ENCODE measurements at regions not wholly inside any gene's neighbourhood (a gene's known extent, or its start where the extent isn't known, plus 50 kb on each side); places are given as distances from the start of the nearest gene placed in this dataset.

GRCh38 chr15:62637950-62638619 lies 404.5 kb upstream of the TPM1 start:
- Histone ChIP-seq H3K9me3 (ENCODE audit: control insufficient read depth, low read depth, low read length) (no peaks in the 10 kb centered on the region), H3K36me3 (ENCODE audit: control insufficient read depth in 2 of 2, extremely low read depth in 1 of 2, insufficient read depth in 2 of 2, low read length in 2 of 2) (no peaks in the 10 kb centered on the region), H3K9me1 (ENCODE audit: control insufficient read depth, extremely low read depth, insufficient read depth, low read length) (no peaks in the 10 kb centered on the region), H3K27me3 (ENCODE audit: control insufficient read depth, extremely low read depth, insufficient read depth, low read length) (no peaks in the 10 kb centered on the region), H4K20me1 (ENCODE audit: control insufficient read depth, extremely low read depth, insufficient read depth, low read length) (no peaks in the 10 kb centered on the region), H3K27ac (ENCODE audit: control insufficient read depth, insufficient read depth, low read length) (no peak overlapping the region), H3K4me1 (ENCODE audit: control insufficient read depth, extremely low read depth, insufficient read depth, low read length) (no peaks in the 10 kb centered on the region), H3K9ac (ENCODE audit: control insufficient read depth, extremely low read depth, insufficient read depth, low read length) (no peak overlapping the region), H3K4me2 (ENCODE audit: control insufficient read depth, extremely low read depth, insufficient read depth, low read depth, low read length) (no peak overlapping the region), H3K79me2 (ENCODE audit: control insufficient read depth, insufficient read depth, low read length) (no peaks in the 10 kb centered on the region), H2AFZ (ENCODE audit: control insufficient read depth, low read length) (no peak overlapping the region), H3K4me3 (ENCODE audit: control insufficient read depth in 2 of 3, extremely low read depth in 1 of 3, insufficient read depth in 2 of 3, low read depth in 1 of 3, low read length in 3 of 3) (no peak overlapping the region)
- dilution Hi-C loops (cut with MboI; ENCODE audit: extremely low pct_ligation_motif_present, low sequenced_read_pairs), result no loop called here
- TF ChIP-seq CTCF (optimal IDR thresholded peaks at IDR 0.05 in 1 of 3, IDR thresholded peaks at IDR 0.05 in 1 of 3, conservative IDR thresholded peaks at IDR 0.05 in 1 of 3; ENCODE audit: extremely low read depth in 1 of 3, insufficient read depth in 2 of 3, low read length in 3 of 3) (no peak), EZH2 (IDR thresholded peaks at IDR 0.05; ENCODE audit: low read length) (no peak)
- no peak for DNase-seq (ENCODE audit: low read depth, low spot score)
- FAIRE-seq, result no peak

DNA sequence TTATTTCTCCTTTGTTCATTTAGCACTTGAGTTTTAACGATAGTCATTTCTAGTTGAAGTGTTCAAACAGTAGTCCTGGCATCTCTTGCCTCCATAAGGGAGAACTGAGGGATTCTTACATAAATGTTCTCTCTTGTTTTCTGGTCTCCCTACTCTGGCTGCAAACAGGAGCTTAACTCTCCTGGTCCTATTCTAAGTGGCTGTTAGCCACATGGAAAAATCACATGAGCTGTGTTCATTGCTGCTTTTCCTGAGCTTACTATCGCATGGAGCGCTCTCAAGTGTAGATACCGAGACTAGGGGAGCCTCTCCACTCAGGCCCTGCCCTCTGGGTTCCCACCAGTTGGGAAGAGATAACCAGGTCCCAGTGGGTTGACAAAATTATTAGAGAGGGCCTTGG lies 403.1 kb upstream of the TPM1 start:
- H3K79me2 ChIP-seq (ENCODE audit: control insufficient read depth, insufficient read depth, low read length), result no peaks in the 10 kb centered on the region
- no peak overlapping the region for H3K9ac ChIP-seq (ENCODE audit: control insufficient read depth, extremely low read depth, insufficient read depth, low read length)
- no peak overlapping the region for H3K4me2 ChIP-seq (ENCODE audit: control insufficient read depth, extremely low read depth, insufficient read depth, low read depth, low read length)
- no peaks in the 10 kb centered on the region for H3K9me1 ChIP-seq (ENCODE audit: control insufficient read depth, extremely low read depth, insufficient read depth, low read length)
- no peak overlapping the region for H3K27ac ChIP-seq (ENCODE audit: control insufficient read depth, insufficient read depth, low read length)
- no peaks in the 10 kb centered on the region for H3K4me1 ChIP-seq (ENCODE audit: control insufficient read depth, extremely low read depth, insufficient read depth, low read length)
- H3K27me3 ChIP-seq (ENCODE audit: control insufficient read depth, extremely low read depth, insufficient read depth, low read length), result no peaks in the 10 kb centered on the region
- DNase-seq (ENCODE audit: low read depth, low spot score) (no peak), FAIRE-seq (no peak)
- H3K36me3 ChIP-seq (ENCODE audit: control insufficient read depth in 2 of 2, extremely low read depth in 1 of 2, insufficient read depth in 2 of 2, low read length in 2 of 2), result no peaks in the 10 kb centered on the region
- H2AFZ ChIP-seq (ENCODE audit: control insufficient read depth, low read length), result no peak overlapping the region
- no peak overlapping the region for H3K4me3 ChIP-seq (ENCODE audit: control insufficient read depth in 2 of 3, extremely low read depth in 1 of 3, insufficient read depth in 2 of 3, low read depth in 1 of 3, low read length in 3 of 3)
- no peaks in the 10 kb centered on the region for H4K20me1 ChIP-seq (ENCODE audit: control insufficient read depth, extremely low read depth, insufficient read depth, low read length)
- H3K9me3 ChIP-seq (ENCODE audit: control insufficient read depth, low read depth, low read length), result no peaks in the 10 kb centered on the region
- dilution Hi-C loops (cut with MboI; ENCODE audit: extremely low pct_ligation_motif_present, low sequenced_read_pairs), result no loop called here
- TF ChIP-seq CTCF (optimal IDR thresholded peaks at IDR 0.05 in 1 of 3, IDR thresholded peaks at IDR 0.05 in 1 of 3, conservative IDR thresholded peaks at IDR 0.05 in 1 of 3; ENCODE audit: extremely low read depth in 1 of 3, insufficient read depth in 2 of 3, low read length in 3 of 3) (no peak), EZH2 (IDR thresholded peaks at IDR 0.05; ENCODE audit: low read length) (no peak)

All from keratinocyte (primary cell).